Colonic mucosa (tissue), 4 donors: ENCODE measurements at regions not wholly inside any gene's neighbourhood (a gene's known extent, or its start where the extent isn't known, plus 50 kb on each side); places are given as distances from the start of the nearest gene placed in this dataset.

Experiments
- DNase-seq: peaks from one replicate; pipeline ENCODE4 v3.0.0-alpha.2; 2020
- H3K27ac ChIP-seq: fragments of 200-600 bp; one replicate; pipeline ENCODE4 v1.8.0; 2021
- H3K27me3 ChIP-seq: fragments of 200-600 bp; one replicate; pipeline ENCODE4 v1.8.0; 2021
- H3K36me3 ChIP-seq: fragments of 200-600 bp; one replicate; pipeline ENCODE4 v1.8.0; 2021
- H3K4me1 ChIP-seq: fragments of 200-600 bp; one replicate; pipeline ENCODE4 v1.8.0; 2021; ENCODE audit warnings: mild to moderate bottlenecking
- H3K4me3 ChIP-seq: fragments of 200-600 bp; one replicate; pipeline ENCODE4 v1.8.0; 2021
- H3K9ac ChIP-seq, 2 donors: one replicate each; pipeline ENCODE4 v1.7.0; 2013; ENCODE audit warnings: control low read depth in 2 of 2, low read depth in 2 of 2, low read length in 2 of 2
- H3K9me3 ChIP-seq: fragments of 200-600 bp; one replicate; pipeline ENCODE4 v1.8.0; 2021
- CTCF ChIP-seq: fragments of 200-600 bp; IDR thresholded peaks from one replicate; pipeline ENCODE4 v1.8.0; 2022; ENCODE audit warnings: antibody characterized with exemption, mild to moderate bottlenecking
- intact Hi-C: fragments of 100-400 bp; cut with DNase I; formaldehyde crosslinking; loops from one replicate; pipeline ENCODE4 v1.14.1; 2022
- donor health status: healthy.
- donor health status: DM: no; HTN: no; CAD: no.
- donor health status: DM: no; HTN: no; CAD: no.

GRCh38 chr3:82506204-82506603 is 744.8 kb upstream of the GBE1 start:
- no peak overlapping the region for H3K27ac ChIP-seq
- intact Hi-C loops = no loop called here
- H3K27me3 ChIP-seq = no peaks in the 10 kb centered on the region
- no peaks in the 10 kb centered on the region for H3K4me1 ChIP-seq
- H3K9me3 ChIP-seq = no peaks in the 10 kb centered on the region
- H3K9ac ChIP-seq = no peak overlapping the region
- no peak for DNase-seq
- H3K4me3 ChIP-seq = no peak overlapping the region
- no peak for TF ChIP-seq CTCF
- no peaks in the 10 kb centered on the region for H3K36me3 ChIP-seq

- Histone ChIP-seq H3K27ac (no peak overlapping the region), H3K9me3 (no peaks in the 10 kb centered on the region), H3K4me1 (no peaks in the 10 kb centered on the region), H3K27me3 (no peaks in the 10 kb centered on the region), H3K4me3 (no peak overlapping the region), H3K36me3 (no peaks in the 10 kb centered on the region), H3K9ac (no peak overlapping the region)
- intact Hi-C loops = no loop called here
- no peak for TF ChIP-seq CTCF
- DNase-seq = no peak
These were observed 743.8 kb upstream of the GBE1 start for GRCh38 chr3:82505079-82505756.

GRCh38 chr3:82498186-82498585 is 736.7 kb upstream of the GBE1 start:
- DNase-seq = no peak
- no peaks in the 10 kb centered on the region for H3K9me3 ChIP-seq
- TF ChIP-seq CTCF = no peak

GRCh38 chr3:82496890-82497560 is 735.6 kb upstream of the GBE1 start:
- no peak for TF ChIP-seq CTCF
- no peak for DNase-seq
- Histone ChIP-seq H3K27me3 (no peaks in the 10 kb centered on the region), H3K4me3 (no peak overlapping the region), H3K36me3 (no peaks in the 10 kb centered on the region), H3K9ac (no peak overlapping the region), H3K9me3 (no peaks in the 10 kb centered on the region), H3K4me1 (no peaks in the 10 kb centered on the region), H3K27ac (no peak overlapping the region)
- intact Hi-C loops = no loop called here

More at GRCh38 chr3:82498186-82498585, 736.7 kb upstream of the GBE1 start:
- Histone ChIP-seq H3K27me3 (no peaks in the 10 kb centered on the region), H3K9ac (no peak overlapping the region), H3K4me3 (no peak overlapping the region), H3K27ac (no peak overlapping the region), H3K36me3 (no peaks in the 10 kb centered on the region), H3K4me1 (no peaks in the 10 kb centered on the region)
- intact Hi-C loops = no loop called here

GRCh38 chr3:82495655-82496054 is 734.2 kb upstream of the GBE1 start:
- H3K4me3 ChIP-seq = no peak overlapping the region
- H3K27me3 ChIP-seq = no peaks in the 10 kb centered on the region
- DNase-seq = no peak
- H3K9me3 ChIP-seq = no peaks in the 10 kb centered on the region
- H3K27ac ChIP-seq = no peak overlapping the region
- no peaks in the 10 kb centered on the region for H3K36me3 ChIP-seq
- H3K9ac ChIP-seq = no peak overlapping the region
- H3K4me1 ChIP-seq = no peaks in the 10 kb centered on the region
- intact Hi-C loops = no loop called here
- no peak for TF ChIP-seq CTCF
